SHP77 (cell line): ENCODE measurements at regions not wholly inside any gene's neighbourhood (a gene's known extent, or its start where the extent isn't known, plus 50 kb on each side); places are given as distances from the start of the nearest gene placed in this dataset.

ENCODE experiments used
- DNase-seq, 2 experiments: peaks; one replicate each; lab custom pipeline; 2025; lab: John Stamatoyannopoulos, UW

DNA sequence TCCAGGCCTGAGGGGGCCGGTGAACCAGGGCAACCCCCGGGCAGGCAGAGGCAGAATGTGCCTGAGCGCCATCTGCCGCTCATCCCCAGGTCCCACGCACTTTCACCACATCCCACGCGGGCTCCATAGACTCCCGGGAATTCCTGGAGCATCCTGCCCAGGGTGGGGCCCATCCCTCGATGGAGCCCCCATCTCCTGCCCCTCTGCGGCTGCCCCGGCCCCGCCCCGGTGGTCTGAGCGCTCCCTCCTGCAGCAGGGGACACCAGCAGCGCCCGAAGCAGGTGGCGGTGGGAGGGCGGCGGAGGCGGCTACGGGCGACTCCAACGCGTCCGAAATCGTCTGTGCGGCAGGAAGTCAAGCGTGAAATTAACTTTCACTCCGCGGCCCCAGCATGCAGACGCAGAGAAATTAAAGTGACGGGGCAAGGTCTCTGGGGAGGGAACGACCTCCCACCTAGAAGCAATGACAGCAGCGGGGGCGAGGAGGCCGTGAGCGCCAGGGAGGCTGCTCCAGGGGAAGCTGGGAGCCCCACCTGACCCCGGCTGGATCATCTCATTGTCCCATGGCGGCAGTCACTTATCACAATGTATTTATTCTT, 122.2 kb downstream of the NCOR2 start:
- DNase-seq: no peak

- DNase-seq: no peak
Measured at GRCh38 chr12:124443931-124444712, 123.3 kb downstream of the NCOR2 start.

GRCh38 chr12:124442772-124443445, 124.5 kb downstream of the NCOR2 start:
- no peak for DNase-seq

GRCh38 chr12:124442281-124442680, 125.1 kb downstream of the NCOR2 start:
- DNase-seq: no peak

DNA sequence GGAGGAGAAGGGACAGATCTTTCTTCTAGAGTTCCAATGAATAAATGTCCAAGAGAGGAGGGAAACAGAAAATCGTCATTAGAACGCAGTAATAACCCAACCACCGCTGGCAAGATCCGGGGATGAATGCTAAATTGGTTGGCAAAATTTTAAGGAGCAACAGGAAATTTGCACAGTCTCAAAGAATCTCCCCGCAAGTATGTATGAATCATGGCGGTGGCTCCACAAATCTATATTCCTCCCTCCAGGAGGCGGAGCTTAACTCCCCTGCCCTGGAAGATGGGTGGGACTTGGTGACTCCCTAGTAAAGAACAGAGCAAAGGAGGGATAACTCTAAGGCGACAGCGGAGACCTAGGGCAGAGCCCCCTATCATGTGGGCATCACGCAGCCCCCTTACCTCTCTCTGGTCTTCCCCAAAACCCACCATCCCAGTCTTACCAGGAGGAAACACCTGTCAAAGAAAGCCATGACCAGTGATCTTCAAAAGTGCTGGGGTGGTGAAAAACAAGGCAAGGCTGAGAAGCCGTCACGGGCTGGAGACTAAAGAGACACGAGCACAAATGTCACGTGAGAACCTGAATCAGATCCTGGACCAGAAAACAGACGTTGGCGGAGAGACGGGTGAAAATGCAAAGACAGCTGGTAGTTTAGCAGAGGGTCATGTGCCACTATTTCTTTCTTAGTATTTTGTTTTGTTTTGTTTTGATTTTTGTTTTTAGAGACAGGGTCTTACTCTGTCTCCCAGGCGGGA, 125.8 kb downstream of the NCOR2 start:
- DNase-seq: no peak

- no peak for DNase-seq
Measured at GRCh38 chr12:124440841-124441381, 126.5 kb downstream of the NCOR2 start.

DNA sequence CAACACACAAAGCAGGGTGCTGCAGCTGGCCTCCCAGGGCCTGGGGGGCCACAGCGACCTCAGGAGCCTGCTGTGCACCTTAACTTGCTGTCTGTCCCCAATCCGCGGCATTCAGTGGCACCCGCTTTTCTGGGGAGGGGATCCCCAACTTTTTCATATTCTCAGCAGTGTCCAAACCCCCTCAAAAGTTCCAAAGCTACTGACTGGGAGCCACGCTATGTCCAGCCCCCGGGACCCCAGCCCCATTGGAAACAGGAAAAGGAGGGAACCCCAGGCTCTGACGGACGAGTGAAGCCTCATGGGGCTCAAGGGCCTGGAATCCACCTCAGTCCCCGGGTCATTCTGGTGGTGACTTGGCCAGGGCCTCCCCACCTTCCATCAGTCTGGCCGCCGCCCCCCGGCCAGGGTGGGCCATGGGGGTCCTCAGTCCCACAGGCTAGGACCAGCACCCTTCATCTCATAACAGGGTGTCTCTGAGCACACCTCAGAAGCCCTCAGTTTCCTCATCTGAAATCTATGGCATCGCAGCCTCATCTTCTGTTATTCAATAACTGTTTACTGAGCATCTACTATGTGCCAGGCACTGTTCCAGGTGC, 127.3 kb downstream of the NCOR2 start:
- DNase-seq: no peak

GRCh38 chr12:124438437-124439056, 128.9 kb downstream of the NCOR2 start:
- DNase-seq: no peak

DNA sequence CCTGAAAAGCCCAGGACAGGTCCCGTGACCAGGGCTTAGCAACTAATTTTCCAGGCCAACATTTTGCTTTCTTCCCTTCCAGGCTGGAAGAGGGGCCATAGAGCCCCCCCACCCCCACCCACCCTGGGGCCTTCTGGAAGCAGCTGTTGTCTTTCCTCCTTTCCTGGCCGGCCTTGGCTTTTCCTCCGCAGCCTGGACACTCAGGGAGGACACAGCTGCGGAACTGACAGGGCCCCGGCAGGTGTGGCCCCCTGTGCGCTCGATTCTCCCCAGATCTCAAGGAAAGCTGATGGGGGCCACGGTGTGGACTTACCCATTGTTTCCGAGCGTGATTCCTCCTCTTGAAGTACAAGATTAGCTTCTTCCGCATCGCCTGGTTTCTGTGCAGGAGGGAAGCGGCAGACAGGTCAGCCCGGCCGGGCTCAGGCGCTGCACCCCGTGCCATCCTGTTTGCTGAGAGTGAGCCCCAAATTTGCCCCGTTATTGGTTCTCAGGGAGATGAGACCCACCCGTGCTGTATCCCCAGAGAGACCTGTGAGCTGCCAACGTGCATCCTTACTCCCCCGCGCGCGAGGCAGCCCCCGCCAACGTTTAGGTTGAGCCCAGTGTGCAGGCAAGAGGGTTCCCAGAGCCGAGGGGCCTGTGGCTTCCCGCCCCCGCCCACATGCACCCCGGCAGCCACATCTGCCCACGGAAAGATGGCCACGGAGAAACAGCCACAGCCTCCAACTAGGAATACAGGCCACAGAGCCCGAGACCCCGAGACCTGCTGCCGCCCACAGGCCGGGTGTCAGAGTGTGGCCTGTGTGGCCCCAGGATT, 129.6 kb downstream of the NCOR2 start:
- DNase-seq: no peak

DNA sequence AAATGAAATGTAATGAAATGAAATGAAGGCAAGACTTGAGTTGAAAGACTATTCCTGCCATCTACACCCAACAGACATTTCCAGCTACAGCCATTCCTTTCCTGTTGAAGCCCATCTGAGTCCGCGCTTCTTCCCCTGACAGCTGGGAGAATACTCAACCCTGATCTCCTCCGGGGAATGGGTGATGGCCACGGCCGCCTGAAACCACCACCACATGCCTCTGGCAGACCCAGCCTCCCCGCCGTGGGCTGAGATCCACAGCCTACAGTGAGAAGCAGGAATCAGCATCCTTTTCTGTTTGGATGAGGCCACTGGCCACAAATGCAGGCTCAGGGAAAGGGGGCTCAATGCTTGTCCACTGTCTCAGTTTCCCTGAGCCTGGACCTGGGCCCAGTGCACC, 130.3 kb downstream of the NCOR2 start:
- DNase-seq: no peak

GRCh38 chr12:124436366-124436765, 131.0 kb downstream of the NCOR2 start:
- no peak for DNase-seq

DNA sequence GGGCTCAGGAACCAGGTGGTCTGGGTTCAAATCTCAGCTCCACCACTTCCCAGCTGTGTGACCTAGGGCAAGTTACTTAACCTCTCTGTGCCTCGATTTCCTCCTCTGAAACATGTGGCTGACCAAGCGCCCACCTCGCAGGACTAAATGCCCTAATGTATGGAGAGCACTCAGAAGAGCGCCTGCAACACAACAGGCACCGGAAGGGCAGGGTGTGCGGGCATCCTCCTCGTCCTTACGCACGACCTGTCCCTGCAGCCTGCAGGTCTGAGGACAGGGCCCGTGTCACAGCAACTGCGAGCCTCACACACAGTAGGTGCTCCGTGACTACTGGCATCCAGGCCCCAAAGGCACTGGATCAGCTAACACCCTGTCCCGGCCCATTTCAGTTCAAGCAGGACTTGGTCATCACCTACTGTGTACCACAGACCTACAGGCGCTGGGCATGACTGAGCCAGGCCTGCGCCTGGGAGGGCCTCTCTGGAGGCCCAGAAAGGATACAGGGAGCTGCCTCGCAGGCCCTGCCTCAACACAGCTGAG, 131.5 kb downstream of the NCOR2 start:
- no peak for DNase-seq

DNA sequence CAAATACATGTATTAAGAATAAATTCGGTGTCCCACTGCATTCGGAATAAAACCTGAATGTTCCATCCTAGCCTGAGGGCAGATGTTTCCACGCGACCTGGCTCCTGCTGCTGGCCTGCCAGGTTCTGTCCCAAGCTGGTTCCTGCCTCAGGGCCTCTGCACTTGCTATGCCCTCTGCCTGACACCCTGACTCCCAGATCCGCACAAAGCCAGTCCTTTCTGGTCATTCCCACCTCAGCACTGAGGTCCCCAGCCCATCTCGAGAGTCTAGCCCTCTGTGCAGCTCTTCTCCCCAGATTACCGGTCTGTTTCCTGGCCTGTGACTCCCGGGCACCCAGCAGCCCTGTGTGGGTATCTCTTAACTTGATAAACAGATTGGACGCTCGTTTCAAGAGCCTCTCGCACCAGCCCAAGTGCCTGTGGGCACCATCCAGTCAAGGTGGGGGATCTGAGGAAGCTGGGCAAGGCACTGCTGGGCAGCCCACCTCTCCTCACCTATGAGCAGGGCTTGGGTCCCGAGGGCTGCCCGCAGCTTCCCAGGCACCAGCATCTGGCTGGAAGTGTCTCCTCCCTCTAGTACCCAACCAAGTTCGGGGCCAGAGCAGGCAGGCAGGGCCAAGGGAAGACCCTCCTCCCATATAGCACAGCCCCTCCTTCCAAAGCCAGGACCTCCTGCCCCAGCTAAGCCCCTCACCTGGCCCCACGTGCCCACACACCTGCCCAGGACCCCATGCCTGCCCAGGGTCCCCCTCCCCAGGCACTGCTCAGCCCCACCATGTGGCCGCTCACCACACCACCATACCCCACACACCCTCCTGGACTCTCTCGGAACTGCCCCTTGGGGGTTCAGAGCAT, 132.2 kb downstream of the NCOR2 start:
- DNase-seq: no peak

GRCh38 chr12:124434354-124434753, 133.1 kb downstream of the NCOR2 start:
- no peak for DNase-seq

GRCh38 chr12:124433879-124434278, 133.5 kb downstream of the NCOR2 start:
- no peak for DNase-seq

DNA sequence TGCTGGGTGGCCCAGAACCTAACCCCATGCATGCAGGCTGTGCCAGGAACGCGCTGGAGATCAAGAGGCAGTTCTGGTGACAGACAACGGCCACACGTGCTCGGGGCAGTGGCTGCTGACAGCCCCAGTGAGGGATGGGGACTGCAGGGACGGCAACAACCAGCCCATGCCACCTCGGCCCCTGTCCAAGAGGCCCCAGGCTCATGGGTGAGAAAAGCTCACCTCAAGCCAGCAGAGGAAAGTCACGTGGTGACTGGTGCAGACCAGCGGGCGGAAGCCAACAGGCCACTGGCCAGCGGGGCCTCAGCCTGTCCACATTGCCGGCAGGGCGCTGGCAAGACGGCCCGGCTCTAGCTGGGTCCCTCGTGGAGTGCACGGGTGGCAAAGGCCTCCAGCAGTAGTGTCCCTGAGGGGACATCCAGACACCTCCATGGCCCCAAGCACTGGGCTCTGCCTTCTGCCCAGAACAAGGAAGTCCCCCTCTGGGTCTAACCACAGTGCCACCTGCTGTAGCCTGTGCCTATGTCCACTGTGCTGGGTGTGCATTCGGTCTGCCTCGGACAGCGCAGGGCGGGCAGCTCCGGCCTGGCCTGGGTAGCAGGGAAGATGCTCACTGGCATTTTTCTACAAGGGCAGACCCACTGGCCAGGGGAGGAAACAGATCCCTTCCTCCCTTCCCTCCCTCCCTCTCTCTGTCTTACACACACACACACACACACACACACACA, 134.1 kb downstream of the NCOR2 start:
- no peak for DNase-seq

DNA sequence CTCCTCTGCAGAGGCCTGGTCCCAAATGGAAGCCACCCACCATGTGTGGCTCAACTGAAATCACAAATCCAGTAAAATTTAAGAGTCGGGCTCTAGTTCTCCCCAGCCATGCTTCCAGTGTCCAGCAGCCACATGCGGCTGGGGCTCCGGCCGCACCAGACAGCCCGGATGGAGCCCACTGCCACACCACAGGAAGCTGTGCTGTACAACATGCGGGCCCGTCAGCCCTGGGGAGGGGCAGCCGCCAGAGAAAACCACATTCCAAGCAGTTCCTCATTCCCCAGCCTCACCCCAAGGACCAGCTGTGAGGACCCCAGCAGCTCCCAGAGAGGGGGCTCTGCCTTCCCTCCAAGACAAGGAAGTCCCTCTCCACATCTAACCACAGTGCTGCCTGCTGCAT, 135.0 kb downstream of the NCOR2 start:
- DNase-seq: no peak

- no peak for DNase-seq
Measured at GRCh38 chr12:124431971-124432370, 135.4 kb downstream of the NCOR2 start.

DNA sequence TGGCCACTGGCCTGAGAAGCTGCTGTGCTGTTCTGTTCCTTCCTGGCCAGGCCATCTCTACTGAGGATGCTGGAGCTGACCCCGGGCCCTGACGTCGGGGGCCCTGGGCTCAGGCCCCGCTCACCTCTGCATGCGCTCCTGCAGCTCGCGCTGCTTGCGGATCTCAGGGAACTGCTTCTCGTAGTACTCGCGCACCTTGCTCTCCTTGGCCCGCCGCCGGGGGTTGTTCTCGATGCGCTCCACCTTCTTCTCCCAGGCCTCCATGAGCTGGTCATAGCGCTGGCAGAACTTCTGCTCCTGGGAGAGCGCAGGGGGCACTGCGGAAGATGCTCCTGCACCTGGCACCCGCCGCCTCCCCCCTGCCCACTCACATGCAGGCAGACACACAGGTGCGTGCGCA, 135.6 kb downstream of the RFLNA start:
- DNase-seq: no peak
